ENCODE measurements at regions not wholly inside any gene's neighbourhood (a gene's known extent, or its start where the extent isn't known, plus 50 kb on each side); places are given as distances from the start of the nearest gene placed in this dataset.

- TF ChIP-seq BHLHE40 (IDR thresholded peaks at IDR 0.05; ENCODE audit: borderline replicate concordance) (no peak), TARDBP (IDR thresholded peaks at IDR 0.05) (no peak), SUZ12 (IDR thresholded peaks at IDR 0.05) (no peak)
Measured at GRCh38 chr5:20223451-20223850, 235.5 kb upstream of the CDH18 start.
